ENCODE measurements at regions not wholly inside any gene's neighbourhood (a gene's known extent, or its start where the extent isn't known, plus 50 kb on each side); places are given as distances from the start of the nearest gene placed in this dataset.

GRCh38 chr2:2846332-2847208, 515.5 kb upstream of the MYT1L start:
- H3K4me1 ChIP-seq (ENCODE audit: low read length) = no peaks in the 10 kb centered on the region
- no peaks in the 10 kb centered on the region for H3K79me2 ChIP-seq (ENCODE audit: low read length)
- no peaks in the 10 kb centered on the region for H3K9me3 ChIP-seq (ENCODE audit: insufficient read depth, low read length)
- H3K36me3 ChIP-seq (replicated peaks; ENCODE audit: low read depth, low read length) = no peaks in the 10 kb centered on the region
- TF ChIP-seq CTCF (IDR thresholded peaks at IDR 0.05; ENCODE audit: low read depth, low read length) (no peak), EZH2phosphoT487 (IDR thresholded peaks at IDR 0.05; ENCODE audit: low read depth) (no peak)
- no peaks in the 10 kb centered on the region for H4K20me1 ChIP-seq (ENCODE audit: insufficient read depth, low read length)
- H3K4me2 ChIP-seq (ENCODE audit: low read length) = no peak overlapping the region
- no peaks in the 10 kb centered on the region for H3K27me3 ChIP-seq (ENCODE audit: low read depth, low read length)
- H2AFZ ChIP-seq (ENCODE audit: low read depth, low read length) = no peak overlapping the region
- no peak overlapping the region for H3K4me3 ChIP-seq (ENCODE audit: low read length)
- no peak overlapping the region for H3K27ac ChIP-seq (ENCODE audit: low read length)
- H3K9ac ChIP-seq (ENCODE audit: low read length) = no peak overlapping the region

GRCh38 chr2:2845806-2846315, 514.8 kb upstream of the MYT1L start:
- H2AFZ ChIP-seq (ENCODE audit: low read depth, low read length) = no peak overlapping the region
- no peaks in the 10 kb centered on the region for H3K79me2 ChIP-seq (ENCODE audit: low read length)
- H3K4me3 ChIP-seq (ENCODE audit: low read length) = no peak overlapping the region
- no peak overlapping the region for H3K9ac ChIP-seq (ENCODE audit: low read length)
- H3K4me1 ChIP-seq (ENCODE audit: low read length) = no peaks in the 10 kb centered on the region
- no peaks in the 10 kb centered on the region for H3K9me3 ChIP-seq (ENCODE audit: insufficient read depth, low read length)
- TF ChIP-seq EZH2phosphoT487 (IDR thresholded peaks at IDR 0.05; ENCODE audit: low read depth) = no peak
- no peak for TF ChIP-seq CTCF (IDR thresholded peaks at IDR 0.05; ENCODE audit: low read depth, low read length)
- no peaks in the 10 kb centered on the region for H4K20me1 ChIP-seq (ENCODE audit: insufficient read depth, low read length)
- no peaks in the 10 kb centered on the region for H3K36me3 ChIP-seq (replicated peaks; ENCODE audit: low read depth, low read length)
- no peak overlapping the region for H3K4me2 ChIP-seq (ENCODE audit: low read length)
- H3K27me3 ChIP-seq (ENCODE audit: low read depth, low read length) = no peaks in the 10 kb centered on the region
- no peak overlapping the region for H3K27ac ChIP-seq (ENCODE audit: low read length)

- no peak overlapping the region for H3K4me2 ChIP-seq (ENCODE audit: low read length)
- H3K9me3 ChIP-seq (ENCODE audit: insufficient read depth, low read length) = no peaks in the 10 kb centered on the region
- no peak for TF ChIP-seq CTCF (IDR thresholded peaks at IDR 0.05; ENCODE audit: low read depth, low read length)
- TF ChIP-seq EZH2phosphoT487 (IDR thresholded peaks at IDR 0.05; ENCODE audit: low read depth) = no peak
- H2AFZ ChIP-seq (ENCODE audit: low read depth, low read length) = no peak overlapping the region
- no peak overlapping the region for H3K27ac ChIP-seq (ENCODE audit: low read length)
- H3K4me1 ChIP-seq (ENCODE audit: low read length) = no peaks in the 10 kb centered on the region
- no peaks in the 10 kb centered on the region for H4K20me1 ChIP-seq (ENCODE audit: insufficient read depth, low read length)
- H3K79me2 ChIP-seq (ENCODE audit: low read length) = no peaks in the 10 kb centered on the region
- no peak overlapping the region for H3K9ac ChIP-seq (ENCODE audit: low read length)
- H3K27me3 ChIP-seq (ENCODE audit: low read depth, low read length) = no peaks in the 10 kb centered on the region
- H3K36me3 ChIP-seq (replicated peaks; ENCODE audit: low read depth, low read length) = no peaks in the 10 kb centered on the region
- H3K4me3 ChIP-seq (ENCODE audit: low read length) = no peak overlapping the region
Measured at GRCh38 chr2:2845267-2845666, 514.2 kb upstream of the MYT1L start.

- Histone ChIP-seq H3K36me3 (replicated peaks; ENCODE audit: low read depth, low read length) (no peaks in the 10 kb centered on the region), H3K9me3 (ENCODE audit: insufficient read depth, low read length) (no peaks in the 10 kb centered on the region), H4K20me1 (ENCODE audit: insufficient read depth, low read length) (no peaks in the 10 kb centered on the region), H3K9ac (ENCODE audit: low read length) (no peak overlapping the region), H3K79me2 (ENCODE audit: low read length) (no peaks in the 10 kb centered on the region), H3K27ac (ENCODE audit: low read length) (no peak overlapping the region), H3K27me3 (ENCODE audit: low read depth, low read length) (no peaks in the 10 kb centered on the region), H3K4me1 (ENCODE audit: low read length) (no peaks in the 10 kb centered on the region), H3K4me2 (ENCODE audit: low read length) (no peak overlapping the region), H2AFZ (ENCODE audit: low read depth, low read length) (no peak overlapping the region), H3K4me3 (ENCODE audit: low read length) (no peak overlapping the region)
- TF ChIP-seq EZH2phosphoT487 (IDR thresholded peaks at IDR 0.05; ENCODE audit: low read depth) (no peak), CTCF (IDR thresholded peaks at IDR 0.05; ENCODE audit: low read depth, low read length) (peak; percentile 48)
Measured at GRCh38 chr2:2843969-2844548, 513.0 kb upstream of the MYT1L start.
